B cell (primary cell): ENCODE measurements at regions not wholly inside any gene's neighbourhood (a gene's known extent, or its start where the extent isn't known, plus 50 kb on each side); places are given as distances from the start of the nearest gene placed in this dataset.

Experiments used
- ATAC-seq: fragments of 200-7000 bp; cut with Tn5 transposase; one replicate; pipeline ENCODE4 v1.10.0; 2021; ENCODE audit warnings: low read depth, mild to moderate bottlenecking, moderate number of reproducible peaks, moderate library complexity
- CTCF ChIA-PET: fragments of 350-600 bp; sonication (Branson Sonifier 250); formaldehyde crosslinking; loops from one replicate; lab custom pipeline; 2021; ENCODE audit warnings: antibody characterized with exemption, inconsistent platforms; lab: Charles Lee
- POLR2A ChIA-PET: fragments of 350-600 bp; sonication (Branson Sonifier 250); formaldehyde crosslinking; loops from one replicate; lab custom pipeline; 2021; ENCODE audit warnings: antibody characterized with exemption; lab: Charles Lee
- DNase-seq: peaks from one replicate; pipeline ENCODE4 v3.0.0; 2013
- H2AFZ ChIP-seq: 2 replicates; pipeline ENCODE4 v1.6.1; 2012; ENCODE audit warnings: mild to moderate bottlenecking, low read depth, low read length; ENCODE audit not compliant: insufficient read depth, poor library complexity, severe bottlenecking
- H3K27ac ChIP-seq, 2 donors: 1 replicate in 1 of 2; 2 replicates in 1 of 2; pipeline ENCODE4 v1.5.1; 2012 to 2013; ENCODE audit warnings: low read length in 2 of 2, mild to moderate bottlenecking in 2 of 2, moderate library complexity in 1 of 2
- H3K27me3 ChIP-seq, 4 experiments: fragments of 200-600 bp in 1 of 4; sonication (generic) in 1 of 4; replicated peaks in 1 of 4; 1 replicate in 2 of 4; 2 replicates in 2 of 4; pipeline versions ENCODE4 v1.6.1 to v1.7.0; 2013 to 2016; ENCODE audit warnings: low read length in 3 of 4, mild to moderate bottlenecking in 2 of 4, mixed read lengths in 1 of 4, moderate library complexity in 1 of 4; ENCODE audit not compliant: insufficient read depth in 4 of 4, control insufficient read depth in 3 of 4; ENCODE audit errors: control extremely low read depth in 1 of 4
- H3K36me3 ChIP-seq, 2 experiments: replicated peaks in 1 of 2; 1 replicate in 1 of 2; 2 replicates in 1 of 2; pipeline versions ENCODE4 v1.6.1 to v1.7.1; 2013; ENCODE audit warnings: low read length in 1 of 2; ENCODE audit not compliant: insufficient read depth in 2 of 2, control insufficient read depth in 1 of 2; ENCODE audit errors: control extremely low read depth in 1 of 2, extremely low read depth in 1 of 2
- H3K4me1 ChIP-seq, 2 donors: fragments of 200-600 bp in 1 of 2; sonication (generic) in 1 of 2; 1 replicate in 1 of 2; 2 replicates in 1 of 2; pipeline versions ENCODE4 v1.5.1 to v1.6.1; 2013 to 2017; ENCODE audit warnings: low read length in 2 of 2; ENCODE audit not compliant: control insufficient read depth in 2 of 2, insufficient read depth in 2 of 2
- H3K4me2 ChIP-seq: replicated peaks from 2 replicates; pipeline ENCODE3; 2012; ENCODE audit warnings: mild to moderate bottlenecking, low read depth, low read length; ENCODE audit not compliant: poor library complexity, severe bottlenecking
- H3K4me3 ChIP-seq, 5 experiments: fragments of 200-600 bp in 1 of 5; sonication (generic) in 1 of 5; 1 replicate in 3 of 5; 2 replicates in 2 of 5; pipeline versions ENCODE4 v1.5.1 to v1.7.0; 2011 to 2016; ENCODE audit warnings: low read length in 4 of 5, mild to moderate bottlenecking in 4 of 5, low read depth in 2 of 5, control low read depth in 1 of 5, moderate library complexity in 1 of 5; ENCODE audit not compliant: insufficient read depth in 1 of 5; ENCODE audit errors: control extremely low read depth in 1 of 5, extremely low read depth in 1 of 5
- H3K79me2 ChIP-seq: fragments of 200-600 bp; sonication (generic); one replicate; pipeline ENCODE4 v1.6.0; 2016; ENCODE audit warnings: low read length; ENCODE audit not compliant: control insufficient read depth, insufficient read depth
- H3K9ac ChIP-seq: fragments of 200-600 bp; sonication (generic); 2 replicates; pipeline ENCODE4 v1.6.1; 2017; ENCODE audit warnings: mild to moderate bottlenecking, low read length, moderate library complexity
- H3K9me3 ChIP-seq, 3 donors: one replicate each; pipeline versions ENCODE4 v1.6.1 to v1.7.1; 2013; ENCODE audit warnings: low read length in 2 of 3; ENCODE audit not compliant: control insufficient read depth in 2 of 3, insufficient read depth in 1 of 3; ENCODE audit errors: control extremely low read depth in 1 of 3
- H4K20me1 ChIP-seq: 2 replicates; pipeline ENCODE4 v1.6.0; 2012; ENCODE audit warnings: mild to moderate bottlenecking, low read length; ENCODE audit not compliant: insufficient read depth, control insufficient read depth, poor library complexity, severe bottlenecking
- H3K27ac Mint-ChIP-seq: one replicate; pipeline ENCODE4 v1.8.0; 2021; ENCODE audit warnings: mixed read lengths
- H3K27me3 Mint-ChIP-seq: one replicate; pipeline ENCODE4 v1.8.0; 2021; ENCODE audit warnings: mixed read lengths
- H3K4me1 Mint-ChIP-seq: one replicate; pipeline ENCODE4 v1.8.0; 2021; ENCODE audit warnings: mixed read lengths
- H3K4me3 Mint-ChIP-seq: one replicate; pipeline ENCODE4 v1.8.0; 2021; ENCODE audit warnings: mixed read lengths
- H3K9me3 Mint-ChIP-seq: one replicate; pipeline ENCODE4 v1.8.0; 2022; ENCODE audit warnings: mixed read lengths; ENCODE audit not compliant: insufficient read depth
- EZH2 ChIP-seq: IDR thresholded peaks from 2 replicates; pipeline ENCODE4 v1.6.1; 2012; ENCODE audit warnings: borderline replicate concordance, low read depth, mild to moderate bottlenecking, moderate library complexity, low read length; ENCODE audit not compliant: insufficient read depth, poor library complexity, severe bottlenecking
- WGBS: methylation state at CpG from one replicate; pipeline ENCODE4 v1.1.5; 2013; ENCODE audit warnings: missing lambda C conversion rate; ENCODE audit not compliant: insufficient coverage; 5-methylcytosine and 5-hydroxymethylcytosine counted together
- intact Hi-C: fragments of 100-400 bp; cut with micrococcal nuclease; formaldehyde crosslinking; loops from one replicate; pipeline ENCODE4 v1.10.0; 2022
- TF ChIP-seq, protein P1 (sequence below): fragments of 200-600 bp; IDR thresholded peaks from one replicate; pipeline ENCODE4 v1.8.0; 2022; ENCODE audit warnings: antibody characterized with exemption, mild to moderate bottlenecking

DNA sequence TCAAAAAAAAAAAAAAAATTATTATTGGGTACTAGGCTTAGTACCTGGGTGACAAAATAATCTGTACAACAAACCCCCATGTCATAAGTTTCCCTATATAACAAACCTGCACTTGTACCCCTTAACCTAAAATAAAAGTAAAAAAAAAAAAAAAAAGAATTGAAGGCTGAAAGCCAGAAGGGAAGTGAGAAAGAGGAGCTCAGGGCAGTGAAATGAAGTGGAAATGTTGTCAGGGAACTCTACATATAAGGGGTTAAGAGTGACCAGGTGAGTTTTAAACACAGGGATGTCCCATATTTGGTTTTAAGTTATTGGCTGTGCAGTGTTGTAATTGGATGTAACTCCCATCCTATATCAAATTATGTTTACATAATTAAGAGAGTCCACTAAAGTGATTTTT is 85.7 kb upstream of the ABCD3 start:
- Histone ChIP-seq H4K20me1 (no peaks in the 10 kb centered on the region), H3K9me3 (no peaks in the 10 kb centered on the region), H3K9ac (no peak overlapping the region), H3K27me3 (peaks cover 0 to 6% (median 2%) of the 10 kb centered on the region in 4 experiments), H3K79me2 (no peaks in the 10 kb centered on the region), H3K4me3 (no peak overlapping the region), H3K4me2 (no peak overlapping the region), H3K4me1 (no peaks in the 10 kb centered on the region), H2AFZ (no peak overlapping the region), H3K36me3 (no peaks in the 10 kb centered on the region), H3K27ac (no peak overlapping the region)
- no peaks in the 10 kb centered on the region for H3K9me3 Mint-ChIP-seq
- intact Hi-C loops = no loop called here
- ChIA-PET POLR2A (no interaction called here), CTCF (interaction anchor here (0.6 to 1.6 kb wide), 3 partner anchors 59 to 286 kb away, joined by 3 to 5 read pairs (median 3); no protein-coding TSS in a partner anchor)
- peaks cover 29% of the 10 kb centered on the region for H3K27me3 Mint-ChIP-seq
- TF ChIP-seq EZH2 = no peak
- TF ChIP-seq, protein P1, sequence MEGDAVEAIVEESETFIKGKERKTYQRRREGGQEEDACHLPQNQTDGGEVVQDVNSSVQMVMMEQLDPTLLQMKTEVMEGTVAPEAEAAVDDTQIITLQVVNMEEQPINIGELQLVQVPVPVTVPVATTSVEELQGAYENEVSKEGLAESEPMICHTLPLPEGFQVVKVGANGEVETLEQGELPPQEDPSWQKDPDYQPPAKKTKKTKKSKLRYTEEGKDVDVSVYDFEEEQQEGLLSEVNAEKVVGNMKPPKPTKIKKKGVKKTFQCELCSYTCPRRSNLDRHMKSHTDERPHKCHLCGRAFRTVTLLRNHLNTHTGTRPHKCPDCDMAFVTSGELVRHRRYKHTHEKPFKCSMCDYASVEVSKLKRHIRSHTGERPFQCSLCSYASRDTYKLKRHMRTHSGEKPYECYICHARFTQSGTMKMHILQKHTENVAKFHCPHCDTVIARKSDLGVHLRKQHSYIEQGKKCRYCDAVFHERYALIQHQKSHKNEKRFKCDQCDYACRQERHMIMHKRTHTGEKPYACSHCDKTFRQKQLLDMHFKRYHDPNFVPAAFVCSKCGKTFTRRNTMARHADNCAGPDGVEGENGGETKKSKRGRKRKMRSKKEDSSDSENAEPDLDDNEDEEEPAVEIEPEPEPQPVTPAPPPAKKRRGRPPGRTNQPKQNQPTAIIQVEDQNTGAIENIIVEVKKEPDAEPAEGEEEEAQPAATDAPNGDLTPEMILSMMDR = no peak
- no peak overlapping the region for H3K4me3 Mint-ChIP-seq
- peaks cover 1% of the 10 kb centered on the region for H3K4me1 Mint-ChIP-seq
- ATAC-seq = no peak
- no peak for DNase-seq
- no peak overlapping the region for H3K27ac Mint-ChIP-seq

GRCh38 chr1:94329986-94330385 is 88.2 kb upstream of the ABCD3 start:
- Histone ChIP-seq H3K4me1 (no peaks in the 10 kb centered on the region), H3K4me3 (no peak overlapping the region), H3K9me3 (no peaks in the 10 kb centered on the region), H3K36me3 (no peaks in the 10 kb centered on the region), H4K20me1 (no peaks in the 10 kb centered on the region), H3K27ac (no peak overlapping the region), H2AFZ (no peak overlapping the region), H3K27me3 (peaks cover 0 to 7% (median 5%) of the 10 kb centered on the region in 4 experiments), H3K9ac (no peak overlapping the region), H3K4me2 (no peak overlapping the region), H3K79me2 (no peaks in the 10 kb centered on the region)
- TF ChIP-seq, protein P1 = no peak
- no peak for TF ChIP-seq EZH2
- Mint-ChIP-seq H3K27me3 (peaks cover 48% of the 10 kb centered on the region), H3K4me3 (no peak overlapping the region), H3K27ac (no peak overlapping the region), H3K9me3 (no peaks in the 10 kb centered on the region), H3K4me1 (no peaks in the 10 kb centered on the region)
- POLR2A ChIA-PET = no interaction called here
- ATAC-seq = no peak
- intact Hi-C loops = no loop called here
- CTCF ChIA-PET = no interaction called here
- 21% methylated on average over 3 of the region's 3 CpGs for WGBS
- DNase-seq = no peak
